GF-D8 (cell line): ENCODE measurements at regions not wholly inside any gene's neighbourhood (a gene's known extent, or its start where the extent isn't known, plus 50 kb on each side); places are given as distances from the start of the nearest gene placed in this dataset.

Experiments used
- DNase-seq: peaks from one replicate; lab custom pipeline; 2025; lab: John Stamatoyannopoulos, UW

DNA sequence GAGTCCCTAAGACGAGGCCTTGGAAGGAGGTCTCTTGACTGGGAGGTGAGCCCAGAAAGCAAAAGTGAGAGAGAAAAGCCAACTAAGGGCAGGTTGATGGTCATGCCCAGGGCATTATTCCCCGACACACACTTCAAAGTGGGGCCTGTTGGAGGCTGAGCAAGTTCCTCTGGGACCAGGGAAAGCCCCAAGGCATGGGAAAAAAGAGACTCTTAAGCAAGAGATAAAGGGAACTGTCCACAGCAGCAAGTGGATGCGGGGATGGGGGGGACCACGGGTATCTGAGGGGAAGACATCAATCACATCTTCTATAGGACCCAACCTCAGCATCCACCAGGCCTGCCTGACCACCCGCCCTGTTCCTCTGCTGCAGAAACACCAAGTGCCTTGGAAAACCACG is 119.9 kb upstream of the MAFB start:
- DNase-seq = no peak

DNA sequence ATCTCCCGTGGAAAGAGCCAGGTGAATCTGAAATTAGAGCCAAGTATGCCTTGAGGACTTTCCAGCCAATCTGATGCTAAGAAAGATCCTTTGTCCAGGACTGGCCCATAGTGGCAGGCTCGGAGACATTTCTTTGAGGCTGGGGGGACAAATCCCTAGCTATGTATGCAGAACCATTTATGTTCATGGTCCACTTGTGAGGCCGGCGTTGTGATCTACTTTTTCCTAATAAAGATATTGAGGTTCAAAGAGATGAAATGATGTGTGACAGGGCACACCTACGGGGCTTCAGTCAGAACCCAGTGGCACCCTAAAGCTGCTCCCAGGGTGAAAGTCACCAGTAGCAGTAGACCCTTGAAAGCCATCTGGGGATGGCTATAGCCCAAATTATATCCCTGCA is 120.3 kb upstream of the MAFB start:
- DNase-seq = no peak

DNA sequence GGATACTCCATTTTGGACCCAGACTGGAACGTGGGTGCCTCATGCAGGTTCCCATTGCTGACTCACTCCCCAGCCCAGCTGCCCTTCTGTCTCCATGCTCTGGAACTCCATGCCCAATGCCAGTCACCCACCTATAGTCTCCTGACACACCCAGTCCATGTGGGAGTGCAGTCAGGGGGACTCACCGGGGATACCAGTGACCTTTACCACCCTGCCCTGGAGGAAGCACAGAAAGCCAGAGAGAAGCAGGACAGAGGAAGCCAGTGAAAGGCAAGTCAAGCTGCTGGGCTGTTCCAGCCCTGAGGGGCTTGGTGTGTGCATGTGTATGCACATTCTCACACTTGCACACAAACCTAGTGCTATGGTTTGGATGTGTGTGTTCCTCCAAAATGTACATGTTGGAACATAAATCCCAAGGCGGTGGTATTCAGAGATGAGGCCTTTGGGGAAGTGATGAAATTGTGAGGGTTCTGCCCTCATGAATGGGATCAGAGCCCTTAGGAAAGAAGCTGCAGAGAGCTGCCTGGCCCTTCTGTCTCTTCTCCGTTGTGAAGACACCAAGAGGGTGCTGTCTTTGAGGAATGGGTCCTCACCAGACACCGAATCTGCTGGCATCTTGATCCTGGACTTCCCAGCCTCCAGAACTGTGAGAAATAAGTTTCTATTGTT is 121.4 kb upstream of the MAFB start:
- DNase-seq = no peak

DNA sequence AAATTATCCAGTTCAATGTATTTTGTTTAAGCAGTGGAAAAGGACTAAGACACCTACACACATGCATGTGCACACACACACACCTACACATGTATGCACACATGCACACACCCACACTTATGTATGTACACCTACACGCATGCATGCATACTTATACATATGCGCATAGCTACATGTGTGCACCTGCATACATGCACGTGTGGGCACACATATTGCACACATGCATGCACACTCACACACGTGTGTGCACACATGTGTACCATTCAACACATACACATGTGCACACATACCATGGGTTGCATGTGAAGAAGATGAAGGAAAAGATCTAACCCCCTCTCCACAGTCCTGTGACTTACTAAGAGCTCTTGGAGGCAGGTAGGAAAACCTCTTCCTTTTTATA is 122.0 kb upstream of the MAFB start:
- no peak for DNase-seq

DNA sequence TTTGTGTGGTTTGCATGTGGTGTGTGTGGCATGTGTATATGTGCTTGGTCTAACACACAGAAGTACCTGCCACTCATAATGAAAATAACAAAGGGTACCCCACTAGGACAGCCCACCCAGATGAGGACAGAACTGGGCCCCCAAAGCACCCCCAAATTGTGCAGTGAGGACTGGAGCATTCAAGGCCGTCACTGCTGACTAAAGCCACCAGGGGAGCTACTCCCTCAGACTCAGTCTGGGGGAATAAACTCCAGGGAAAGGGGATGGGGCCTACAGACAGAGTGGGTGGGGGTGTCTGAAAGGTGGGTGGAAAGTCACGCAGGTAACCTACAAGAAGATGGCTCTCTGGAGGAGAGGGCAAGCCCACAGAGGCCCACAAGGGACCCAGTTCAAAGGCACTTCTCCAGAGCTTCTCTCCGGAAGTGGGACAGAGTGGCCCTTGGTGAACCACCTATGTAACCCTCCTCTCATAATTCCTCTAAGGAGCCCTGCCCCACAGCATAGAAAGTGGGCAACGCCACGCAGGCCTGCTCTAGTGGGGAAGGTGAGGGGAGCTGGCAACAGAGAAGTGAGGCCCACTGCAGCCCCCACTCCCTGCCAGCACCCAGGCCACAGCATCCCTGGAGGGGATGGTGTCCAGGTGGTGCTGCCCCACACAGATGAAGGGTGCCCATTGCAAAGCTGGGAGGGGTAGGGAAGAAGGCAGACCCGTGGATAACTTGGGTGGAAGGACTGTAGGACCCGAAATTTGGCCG is 122.8 kb upstream of the MAFB start:
- DNase-seq = no peak

DNA sequence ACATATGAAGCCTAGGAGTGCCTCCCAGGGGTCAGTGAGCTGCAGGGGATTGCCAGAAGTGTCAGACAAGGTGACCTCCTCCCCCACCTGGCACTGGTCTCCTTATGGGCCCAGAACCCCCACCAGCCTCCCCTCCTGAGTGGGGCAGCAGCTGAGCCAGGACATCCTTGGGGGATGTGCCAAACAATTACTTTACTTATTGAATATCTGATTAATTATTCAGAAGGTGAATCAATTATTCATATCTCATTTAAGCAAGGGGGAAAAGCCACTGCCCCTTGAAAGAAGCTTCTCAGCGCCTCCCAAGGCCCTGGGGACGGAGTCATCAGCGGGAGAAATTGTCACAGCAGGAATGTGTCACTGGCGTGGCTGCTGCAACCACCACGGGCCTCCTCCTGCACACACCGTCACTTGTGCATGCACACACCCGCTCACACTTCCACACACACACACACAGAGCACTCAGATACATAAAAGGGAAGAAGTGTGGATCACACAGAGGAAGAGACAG is 123.4 kb upstream of the MAFB start:
- no peak for DNase-seq

DNA sequence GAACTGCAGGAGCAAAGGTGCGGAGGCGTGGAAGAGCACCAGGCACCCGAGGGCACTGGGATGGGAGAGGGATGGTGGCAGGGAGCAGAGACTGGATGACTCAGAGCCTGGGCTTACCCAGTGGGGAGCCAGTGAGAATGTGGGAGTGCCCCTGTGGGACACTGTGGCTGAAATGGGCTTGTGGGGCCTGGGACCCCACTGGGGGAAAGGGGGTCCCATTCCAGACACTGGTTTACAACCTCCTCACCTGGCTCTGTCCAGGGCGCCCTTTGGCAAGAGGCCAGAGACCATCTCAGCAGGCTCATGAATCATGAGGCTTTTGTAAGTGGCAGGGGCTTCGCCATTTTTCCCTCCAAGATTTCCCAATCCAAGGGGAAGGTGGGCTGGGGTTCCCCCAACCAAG is 124.0 kb upstream of the MAFB start:
- no peak for DNase-seq

DNA sequence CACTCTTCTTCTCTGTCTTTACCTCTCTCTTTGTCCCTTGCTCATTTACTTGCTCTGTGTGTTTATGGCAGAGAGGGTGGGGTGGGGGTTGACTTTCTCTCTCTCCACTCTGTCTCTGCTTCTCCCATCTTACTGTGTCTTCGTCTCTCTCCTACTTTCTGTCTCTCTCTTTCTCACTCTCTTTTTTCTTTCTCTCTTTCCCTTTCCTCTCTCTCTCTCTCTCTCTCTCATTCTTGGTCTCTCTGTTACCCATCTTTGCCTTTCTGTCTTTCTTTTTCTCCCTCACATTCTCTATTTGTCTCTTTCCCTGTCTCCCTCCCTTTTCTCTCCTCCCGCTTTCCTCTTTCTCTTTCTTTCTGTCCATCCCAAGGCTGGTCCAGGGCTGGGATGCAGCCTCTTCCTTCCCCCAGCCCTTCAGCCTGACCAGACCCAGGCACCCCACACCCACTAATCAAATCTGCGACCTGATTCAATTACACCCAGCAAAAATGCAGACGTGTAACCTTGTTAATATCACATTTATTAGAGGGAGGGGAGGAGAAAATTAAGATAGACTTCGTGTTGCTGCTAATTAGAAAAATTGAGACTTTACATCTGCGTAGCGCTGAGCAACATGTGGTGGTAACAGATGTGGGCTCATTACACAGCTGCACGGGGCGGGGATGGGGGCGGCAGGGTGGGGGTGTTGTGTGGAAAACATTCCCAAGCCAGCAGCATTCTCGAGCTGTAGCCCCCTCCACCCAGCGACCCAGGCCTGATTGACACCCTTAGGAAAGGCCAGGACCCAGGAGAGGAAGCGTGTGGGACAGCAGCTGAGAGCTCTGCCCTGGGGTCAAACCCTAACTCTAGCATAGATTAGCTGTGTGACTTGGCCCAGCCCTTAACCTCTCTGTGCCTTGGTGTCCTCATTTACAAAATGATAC is 124.9 kb upstream of the MAFB start:
- no peak for DNase-seq

DNA sequence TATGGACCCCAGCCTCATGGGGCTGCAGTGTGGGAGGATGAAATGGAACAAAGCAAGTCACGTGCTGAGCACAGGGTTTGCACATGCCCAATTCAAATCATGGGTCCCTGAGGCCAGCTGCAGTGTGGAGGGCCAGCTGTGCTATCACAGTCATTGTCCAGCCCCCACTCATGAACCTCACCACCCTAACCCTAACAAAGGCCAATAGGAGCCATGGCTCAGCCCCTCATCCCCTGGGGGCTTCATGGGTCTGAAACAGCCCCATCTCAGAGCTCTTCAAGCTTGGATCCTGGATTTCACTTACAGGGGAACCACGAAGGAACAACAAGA is 125.6 kb upstream of the MAFB start:
- DNase-seq = no peak

DNA sequence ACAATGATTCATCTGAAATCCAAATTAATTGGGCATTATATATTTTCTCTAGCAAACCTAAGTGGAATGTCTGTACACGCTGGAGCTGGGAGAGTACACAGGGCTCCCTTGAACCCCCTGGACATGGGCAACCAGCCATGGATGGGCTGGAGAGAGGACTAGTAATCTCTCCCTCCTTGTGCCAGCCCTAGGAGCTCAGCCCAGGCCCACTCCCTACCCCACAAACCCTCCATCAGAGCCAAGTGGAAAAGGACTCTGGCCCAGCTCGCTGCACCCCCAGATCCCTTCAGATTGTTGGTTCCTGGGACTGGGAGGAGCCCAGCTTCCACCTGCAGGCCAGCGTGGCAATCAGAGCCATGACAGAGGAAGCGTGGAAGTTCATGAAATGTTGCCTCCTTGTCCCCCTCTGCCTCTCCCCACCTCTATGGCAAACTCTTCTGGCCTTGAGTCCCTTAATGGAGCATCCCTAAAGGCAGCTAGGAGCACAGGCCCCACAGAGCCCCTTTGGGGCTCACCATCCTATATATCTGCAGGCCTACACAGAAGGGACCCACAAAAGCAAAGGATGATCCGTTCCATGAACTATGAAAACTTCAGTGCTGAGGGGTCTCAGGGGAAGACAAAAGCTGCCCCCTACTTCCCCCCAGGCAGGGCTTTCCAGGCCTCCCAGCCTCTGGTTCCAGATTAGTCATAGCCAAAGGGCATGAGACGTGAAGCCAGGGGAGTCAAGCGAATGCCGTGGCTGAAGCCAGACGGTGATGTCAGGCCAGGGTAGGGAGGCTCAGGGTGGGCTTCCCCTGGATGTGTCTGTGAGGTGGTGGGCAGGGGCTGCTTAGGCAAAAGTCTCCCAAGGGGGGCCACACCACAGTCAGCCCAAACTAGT is 126.4 kb upstream of the MAFB start:
- DNase-seq = no peak

DNA sequence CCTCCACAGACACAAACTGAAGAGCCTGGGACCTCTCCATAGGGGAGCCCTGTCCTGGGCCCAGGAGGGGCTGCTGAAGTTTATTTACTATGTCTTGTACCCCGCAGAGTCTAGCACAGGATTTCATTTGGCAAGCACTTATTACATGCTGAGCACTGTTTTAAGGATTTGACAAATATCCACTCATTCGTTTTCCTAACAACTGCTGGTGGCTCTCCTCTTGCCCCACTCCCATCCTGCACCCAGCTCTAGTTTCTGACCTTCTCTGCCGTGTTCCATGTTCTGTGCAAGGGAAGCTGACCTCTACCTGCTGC is 127.0 kb upstream of the MAFB start:
- DNase-seq = no peak

DNA sequence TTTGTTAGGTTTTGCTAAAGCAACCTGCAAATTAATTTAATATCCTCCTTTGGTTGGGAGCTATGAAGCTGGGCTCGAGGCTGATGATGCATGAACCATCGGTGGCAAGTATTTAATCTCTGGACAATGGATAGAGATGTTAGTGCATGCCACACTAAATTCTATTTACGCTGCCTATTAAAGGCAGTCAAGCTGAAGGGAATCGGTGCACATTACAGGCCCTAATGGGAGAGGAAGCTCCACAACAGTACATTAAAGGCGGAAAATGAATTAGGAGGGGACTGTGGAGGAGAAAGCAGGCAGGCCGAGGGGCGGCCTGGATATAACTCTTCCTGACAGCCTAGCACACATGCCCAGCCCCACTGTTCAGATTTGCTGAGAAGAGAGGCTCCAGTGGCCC is 132.4 kb upstream of the MAFB start:
- DNase-seq = no peak

DNA sequence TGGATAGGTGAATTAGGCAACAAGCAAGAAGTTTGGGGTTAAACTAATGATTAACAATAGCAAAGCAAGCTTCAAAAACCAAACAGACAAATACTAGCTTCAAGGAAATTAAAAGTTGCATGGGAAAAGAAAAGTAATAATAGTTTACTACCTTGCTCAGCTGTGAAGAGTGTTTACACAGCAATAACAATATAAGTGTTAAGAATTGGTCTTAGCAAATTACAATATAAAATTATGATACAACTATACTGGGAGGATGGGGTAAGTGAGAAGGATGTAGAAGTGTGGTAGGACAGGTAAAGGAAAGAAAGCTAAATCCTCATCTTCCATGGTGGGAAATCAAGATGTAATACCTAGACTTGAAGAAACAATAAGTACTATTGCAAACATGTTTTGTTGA is 137.7 kb upstream of the MAFB start:
- DNase-seq = no peak

DNA sequence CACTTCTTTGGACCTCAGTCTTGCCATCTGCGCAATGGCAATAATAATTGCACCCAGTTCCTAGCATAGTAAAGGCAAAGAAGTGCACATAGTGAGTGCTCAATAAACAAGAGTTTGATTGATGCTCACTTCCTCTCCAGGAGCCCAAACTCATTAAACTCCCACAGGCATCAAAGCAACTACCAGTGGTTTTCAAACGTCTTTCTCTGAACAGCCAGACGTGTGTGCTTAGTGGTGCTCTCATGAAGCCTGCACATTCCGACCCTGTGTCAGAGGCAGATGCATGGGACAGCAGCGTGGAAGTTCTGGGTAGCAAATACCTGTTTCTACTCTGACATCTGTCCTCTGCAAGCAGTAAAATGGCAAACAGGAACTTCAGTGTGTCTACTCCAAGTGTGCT is 146.3 kb upstream of the MAFB start:
- DNase-seq = no peak

DNA sequence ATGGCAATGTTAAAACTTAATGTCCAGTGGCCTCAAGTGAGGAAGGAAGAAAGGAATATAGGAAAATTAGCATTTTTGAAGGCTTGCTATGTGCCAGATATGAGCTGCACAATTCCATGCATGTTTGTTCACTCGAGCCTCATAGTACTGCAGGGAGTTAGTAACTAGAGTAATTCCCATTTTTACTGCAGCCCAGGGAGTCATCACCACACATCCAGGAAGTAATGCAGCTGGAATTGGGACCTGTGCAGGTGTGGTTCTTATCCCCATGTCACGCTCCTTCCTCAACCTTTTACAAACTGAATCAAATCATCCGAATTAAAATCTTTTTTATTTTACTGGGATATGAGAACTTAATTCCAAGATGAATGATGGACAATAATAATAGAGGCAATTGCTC is 149.5 kb upstream of the MAFB start:
- DNase-seq = no peak

DNA sequence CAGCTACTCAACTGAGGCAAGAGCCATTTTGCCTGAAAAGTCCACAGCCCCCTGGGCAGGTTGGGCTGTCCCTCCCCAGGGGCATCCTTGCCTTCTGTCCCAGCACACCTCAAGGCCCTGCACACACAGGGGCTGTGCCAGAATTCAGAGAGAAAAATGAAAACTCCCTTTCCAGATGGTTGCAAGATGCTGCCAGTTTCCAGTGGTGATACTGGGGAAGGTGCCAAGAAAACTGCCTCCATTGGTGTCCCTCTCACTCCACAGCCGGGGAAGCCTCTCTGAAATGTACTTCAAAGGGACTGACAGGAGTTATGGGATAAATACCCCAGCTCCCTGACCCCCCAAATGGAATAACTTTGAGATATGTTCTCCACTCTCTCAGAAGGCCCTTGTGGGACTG is 154.2 kb upstream of the MAFB start:
- no peak for DNase-seq

DNA sequence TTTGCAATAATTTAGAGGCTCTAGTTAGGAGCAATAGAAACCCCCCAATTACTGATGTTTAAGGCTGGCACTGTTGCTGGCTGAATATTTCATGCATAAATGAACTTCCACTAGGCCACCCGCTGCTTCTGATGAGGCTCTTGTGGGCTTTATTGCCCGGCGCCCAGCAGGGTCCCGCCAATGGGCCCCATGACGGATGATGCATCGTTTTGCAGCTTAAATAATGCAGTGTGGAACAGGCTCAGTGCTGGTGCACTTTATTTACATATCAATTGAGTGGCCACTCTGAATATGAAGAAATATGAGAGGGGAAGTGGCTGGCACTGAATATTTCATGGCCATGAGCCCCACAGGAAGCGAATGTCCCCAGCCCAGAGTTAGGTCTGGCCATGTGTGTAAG is 155.3 kb upstream of the MAFB start:
- no peak for DNase-seq

DNA sequence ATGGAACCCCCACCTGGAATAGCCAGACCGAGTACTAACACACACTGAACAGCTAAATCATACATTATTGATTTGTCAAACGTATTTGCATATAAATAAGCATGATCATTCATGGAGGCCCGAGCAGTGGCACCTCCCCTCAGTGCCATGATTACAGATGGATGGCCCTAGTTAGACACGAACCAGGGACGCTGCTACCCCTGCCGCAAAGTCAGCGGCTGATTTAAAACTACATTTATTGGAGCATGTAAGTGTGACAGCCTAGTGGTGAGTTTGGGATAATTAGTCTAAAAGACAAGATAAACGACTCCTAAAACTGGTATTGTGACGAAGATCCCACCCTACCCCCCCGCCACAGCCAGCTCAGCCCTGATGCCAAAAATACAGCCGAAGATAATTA is 159.1 kb upstream of the MAFB start:
- DNase-seq = no peak

DNA sequence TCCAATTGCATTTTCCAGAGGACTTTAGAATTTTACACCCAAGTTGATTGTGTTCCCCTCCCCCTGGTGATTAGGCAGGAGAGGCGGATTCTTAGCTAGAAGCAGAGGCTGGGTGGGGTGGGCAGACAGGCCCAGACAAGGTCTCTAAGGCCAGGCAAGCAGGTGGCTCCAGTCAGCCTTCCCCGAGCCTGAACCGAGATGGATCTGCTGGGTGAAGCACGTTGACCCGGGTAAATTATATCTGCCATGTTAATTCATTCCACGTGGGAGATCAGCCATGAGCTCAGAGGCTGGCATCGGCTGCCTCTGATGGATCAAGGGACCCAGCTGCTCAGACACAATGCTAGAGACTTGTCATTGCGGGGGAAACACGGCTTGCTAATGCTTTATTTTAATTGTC is 159.5 kb upstream of the MAFB start:
- DNase-seq = no peak

DNA sequence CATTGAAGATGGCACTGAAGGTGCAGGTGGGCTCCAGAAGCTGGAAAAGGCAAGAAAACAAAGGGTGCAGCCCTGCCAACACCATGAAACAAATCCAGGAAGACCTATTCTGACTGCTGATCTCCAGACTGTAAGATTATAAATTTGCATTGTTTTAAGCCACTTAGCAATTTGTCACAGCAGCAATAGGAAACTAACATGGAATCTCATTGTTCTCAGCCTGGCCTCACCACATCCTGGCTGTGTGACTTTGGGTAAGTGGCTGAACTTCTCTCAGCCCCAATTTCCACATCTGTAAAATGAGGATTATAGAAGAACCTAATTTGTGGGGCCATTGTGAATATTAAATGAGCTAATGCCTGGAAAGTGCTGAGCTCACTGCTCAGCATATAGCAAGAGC is 160.4 kb upstream of the MAFB start:
- DNase-seq = no peak

DNA sequence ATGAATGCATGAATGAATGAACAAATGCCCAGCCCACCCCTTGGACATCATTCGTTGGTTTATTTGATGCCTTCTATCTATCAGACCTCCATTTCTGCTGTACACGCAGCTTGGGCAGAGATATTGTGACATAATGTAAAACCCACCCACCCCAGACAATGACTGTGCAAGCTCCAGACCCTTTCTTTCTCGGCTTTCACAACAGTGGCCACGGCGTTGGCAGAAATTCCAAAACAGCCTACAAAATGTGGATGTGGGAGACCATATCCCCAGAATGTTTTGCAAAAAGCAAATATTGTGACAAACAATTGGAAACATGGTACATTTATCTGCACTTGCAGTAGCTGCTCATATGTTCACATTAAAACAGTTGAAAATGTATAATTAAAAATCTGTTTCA is 162.0 kb upstream of the MAFB start:
- no peak for DNase-seq

DNA sequence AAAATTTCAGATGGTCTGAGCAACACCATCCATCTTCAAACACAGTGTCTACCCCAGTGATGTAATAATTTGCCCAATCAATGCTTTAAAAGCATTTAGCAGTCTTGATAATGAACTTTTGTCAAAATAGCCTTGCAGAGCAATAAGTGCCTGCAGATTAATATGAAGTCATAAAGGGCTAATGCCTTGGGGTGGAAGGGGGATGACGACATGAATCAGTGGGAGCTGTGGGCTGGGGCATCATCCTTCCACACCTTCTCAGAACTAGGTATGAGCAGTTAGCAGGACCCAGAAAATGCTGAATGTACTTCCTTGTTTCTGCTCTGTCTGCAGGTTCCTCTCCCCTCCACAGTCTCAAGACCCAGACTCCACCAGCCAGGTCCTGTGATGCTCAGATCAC is 166.2 kb upstream of the MAFB start:
- no peak for DNase-seq
